ENCODE measurements at regions not wholly inside any gene's neighbourhood (a gene's known extent, or its start where the extent isn't known, plus 50 kb on each side); places are given as distances from the start of the nearest gene placed in this dataset.
A peak's percentile ranks its signal among the peaks of the same experiment; 100 is the strongest.
"Not testable (repeated sequence)": the region's sequence is repeated elsewhere in the genome, so short reads cannot be mapped to it uniquely, and the experiment has no call there.

DNA sequence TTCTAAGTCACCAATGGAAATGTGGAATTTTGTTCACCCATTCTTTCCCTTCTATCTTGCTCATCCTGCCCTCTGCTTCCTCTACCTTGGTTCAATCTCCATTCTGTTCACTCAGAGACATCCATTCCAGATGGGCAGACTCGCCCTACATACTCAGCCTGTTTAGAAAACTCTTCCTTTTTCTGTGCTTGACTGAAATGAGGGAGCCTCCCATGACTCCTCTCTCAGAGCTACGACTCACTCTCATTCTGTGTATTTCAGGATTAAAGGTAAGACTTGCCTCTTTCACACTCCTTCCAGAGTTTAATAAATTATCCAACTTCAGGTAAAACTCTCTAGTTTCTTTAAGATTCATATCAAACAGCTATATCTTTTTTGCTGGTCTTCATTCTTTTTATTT, 182.8 kb downstream of the HS3ST3A1 start:
- Histone ChIP-seq H3K27me3 (replicated peaks in 1 of 7) (no peaks in the 10 kb centered on the region), H3K27ac (no peak overlapping the region), H3K36me3 (no peaks in the 10 kb centered on the region), H3K4me1 (peaks cover 0 to 17% (median 10%) of the 10 kb centered on the region in 6 donors), H3K4me3 (no peak overlapping the region), H3K9me3 (no peaks in the 10 kb centered on the region)
- TF ChIP-seq, protein P1, sequence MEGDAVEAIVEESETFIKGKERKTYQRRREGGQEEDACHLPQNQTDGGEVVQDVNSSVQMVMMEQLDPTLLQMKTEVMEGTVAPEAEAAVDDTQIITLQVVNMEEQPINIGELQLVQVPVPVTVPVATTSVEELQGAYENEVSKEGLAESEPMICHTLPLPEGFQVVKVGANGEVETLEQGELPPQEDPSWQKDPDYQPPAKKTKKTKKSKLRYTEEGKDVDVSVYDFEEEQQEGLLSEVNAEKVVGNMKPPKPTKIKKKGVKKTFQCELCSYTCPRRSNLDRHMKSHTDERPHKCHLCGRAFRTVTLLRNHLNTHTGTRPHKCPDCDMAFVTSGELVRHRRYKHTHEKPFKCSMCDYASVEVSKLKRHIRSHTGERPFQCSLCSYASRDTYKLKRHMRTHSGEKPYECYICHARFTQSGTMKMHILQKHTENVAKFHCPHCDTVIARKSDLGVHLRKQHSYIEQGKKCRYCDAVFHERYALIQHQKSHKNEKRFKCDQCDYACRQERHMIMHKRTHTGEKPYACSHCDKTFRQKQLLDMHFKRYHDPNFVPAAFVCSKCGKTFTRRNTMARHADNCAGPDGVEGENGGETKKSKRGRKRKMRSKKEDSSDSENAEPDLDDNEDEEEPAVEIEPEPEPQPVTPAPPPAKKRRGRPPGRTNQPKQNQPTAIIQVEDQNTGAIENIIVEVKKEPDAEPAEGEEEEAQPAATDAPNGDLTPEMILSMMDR (IDR thresholded peaks at IDR 0.05 in 8 of 11, conservative IDR thresholded peaks at IDR 0.05 in 3 of 11): no peak
- no peak for TF ChIP-seq POLR2AphosphoS5 (IDR thresholded peaks at IDR 0.05)
- no peak for TF ChIP-seq POLR2A (IDR thresholded peaks at IDR 0.05)
- no peak for DNase-seq
- WGBS, 5 donors: 77 to 89% (median 81%) methylated on average over 2 of the region's 2 CpGs
- intact Hi-C loops (cut with DNase I; ENCODE audit: low total_unique reads): no loop called here

DNA sequence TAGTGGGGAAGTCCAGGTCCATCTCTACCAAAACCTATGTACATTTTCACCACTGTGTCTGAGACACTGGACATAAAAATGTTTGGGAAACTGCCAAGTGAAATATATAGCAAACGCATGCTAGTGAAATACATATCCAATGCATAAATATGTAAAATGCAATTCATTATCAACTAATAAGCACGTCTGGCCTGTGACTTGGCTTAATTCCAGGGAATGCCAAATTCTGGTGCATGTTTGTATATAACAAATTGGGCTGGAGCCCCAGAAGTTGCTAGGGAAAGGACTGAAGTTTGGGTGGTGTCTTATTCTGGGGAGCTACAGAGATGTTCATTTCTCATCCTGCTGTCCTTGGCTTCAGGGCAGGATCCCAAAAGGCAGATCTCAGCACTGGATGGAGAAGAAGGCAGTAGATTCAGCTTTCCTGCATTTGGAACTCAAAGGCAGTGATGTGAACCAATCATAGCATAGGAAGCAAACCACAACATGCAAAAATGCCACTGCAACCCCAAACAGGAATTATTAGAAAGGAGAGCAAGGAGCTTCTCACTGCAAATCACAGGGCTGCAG, 184.3 kb downstream of the HS3ST3A1 start:
- 73 to 83% (median 77%) methylated on average over 2 of the region's 2 CpGs for WGBS, 5 donors
- Histone ChIP-seq H3K9me3 (no peaks in the 10 kb centered on the region), H3K27ac (no peak overlapping the region), H3K27me3 (replicated peaks in 1 of 7) (no peaks in the 10 kb centered on the region), H3K36me3 (no peaks in the 10 kb centered on the region), H3K4me3 (no peak overlapping the region), H3K4me1 (peaks cover 0 to 17% (median 10%) of the 10 kb centered on the region in 6 donors)
- no peak for DNase-seq
- TF ChIP-seq, protein P1 (IDR thresholded peaks at IDR 0.05 in 8 of 11, conservative IDR thresholded peaks at IDR 0.05 in 3 of 11): no peak
- TF ChIP-seq POLR2AphosphoS5 (IDR thresholded peaks at IDR 0.05) (no peak), POLR2A (IDR thresholded peaks at IDR 0.05) (no peak)
- intact Hi-C loops (cut with DNase I; ENCODE audit: low total_unique reads): no loop called here

DNA sequence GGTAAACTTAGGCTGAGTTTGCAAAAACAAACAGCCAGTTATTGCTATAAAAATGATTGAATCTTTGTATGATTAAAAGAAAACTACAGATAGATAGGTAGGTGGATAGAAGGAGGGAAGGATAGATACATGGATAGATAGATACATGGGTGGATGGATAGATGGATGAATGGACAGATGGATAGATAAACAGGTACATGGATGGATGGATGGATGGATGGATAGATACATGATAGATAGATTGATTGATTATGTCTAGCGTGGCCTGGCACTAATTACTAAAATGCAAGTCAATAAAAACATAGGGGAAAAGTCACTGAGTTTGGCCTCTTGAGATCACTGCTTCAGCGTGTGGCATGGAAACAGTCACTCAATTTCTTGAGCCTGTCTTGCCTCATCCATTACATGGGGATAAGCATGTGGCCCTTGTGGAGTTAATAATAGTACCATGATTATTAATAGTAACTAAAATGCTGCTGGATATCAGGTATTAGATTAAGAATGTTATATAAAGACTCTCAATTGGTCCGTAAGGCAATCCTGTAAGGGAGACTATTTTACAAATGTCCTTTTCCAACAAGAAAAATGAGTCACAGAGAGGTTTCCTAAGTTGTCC, 184.9 kb downstream of the HS3ST3A1 start:
- Histone ChIP-seq H3K27me3 (replicated peaks in 1 of 7) (no peaks in the 10 kb centered on the region), H3K9me3 (no peaks in the 10 kb centered on the region), H3K4me3 (no peak overlapping the region), H3K36me3 (no peaks in the 10 kb centered on the region), H3K27ac (peak overlapping the region in 1 of 8 donors; percentile 35), H3K4me1 (peaks cover 0 to 17% (median 10%) of the 10 kb centered on the region in 6 donors)
- 56 to 90% (median 65%) methylated on average over 3 of the region's 3 CpGs for WGBS, 5 donors
- DNase-seq: no peak
- TF ChIP-seq POLR2A (IDR thresholded peaks at IDR 0.05) (no peak), POLR2AphosphoS5 (IDR thresholded peaks at IDR 0.05) (no peak)
- TF ChIP-seq, protein P1 (IDR thresholded peaks at IDR 0.05 in 8 of 11, conservative IDR thresholded peaks at IDR 0.05 in 3 of 11): no peak
- intact Hi-C loops (cut with DNase I; ENCODE audit: low total_unique reads): no loop called here

DNA sequence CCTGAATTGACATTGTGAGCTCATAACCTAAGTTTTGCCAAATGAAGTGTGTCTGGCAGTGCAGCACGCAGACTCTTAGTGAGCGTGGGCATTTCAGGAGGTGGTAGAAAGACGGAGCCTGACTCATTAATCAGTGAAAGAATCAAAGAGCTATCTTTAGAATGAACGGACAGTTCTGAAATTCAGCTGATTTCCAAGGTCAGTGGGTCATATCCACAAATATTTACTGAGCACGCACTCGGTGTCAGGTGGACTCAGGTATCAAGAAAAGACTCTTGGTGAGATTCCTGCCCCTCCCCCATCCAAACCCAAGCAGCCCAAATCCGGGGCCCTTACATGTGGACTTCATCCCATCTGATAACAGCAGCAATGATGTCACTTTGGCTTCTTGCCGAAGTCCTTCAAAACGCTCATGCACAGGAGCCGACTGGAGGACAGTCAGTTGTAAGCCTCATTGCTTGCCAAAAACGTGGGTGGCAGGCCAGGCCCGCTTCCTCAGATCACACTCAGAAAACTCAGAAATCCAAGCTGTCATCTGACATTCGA, 185.8 kb downstream of the HS3ST3A1 start:
- Histone ChIP-seq H3K4me1 (peaks cover 0 to 19% (median 11%) of the 10 kb centered on the region in 6 donors), H3K4me3 (no peak overlapping the region), H3K27me3 (replicated peaks in 1 of 7) (no peaks in the 10 kb centered on the region), H3K36me3 (no peaks in the 10 kb centered on the region), H3K27ac (peak overlapping the region in 2 of 8 donors; percentile 35 to 41), H3K9me3 (no peaks in the 10 kb centered on the region)
- 24 to 42% (median 28%) methylated on average over 12 to 13 of the region's 13 CpGs for WGBS, 5 donors
- no peak for DNase-seq
- intact Hi-C loops (cut with DNase I; ENCODE audit: low total_unique reads): no loop called here
- TF ChIP-seq, protein P1 (IDR thresholded peaks at IDR 0.05 in 8 of 11, conservative IDR thresholded peaks at IDR 0.05 in 3 of 11): no peak
- no peak for TF ChIP-seq POLR2A (IDR thresholded peaks at IDR 0.05)
- TF ChIP-seq POLR2AphosphoS5 (IDR thresholded peaks at IDR 0.05): peak in 1 of 3 donors; percentile 53

DNA sequence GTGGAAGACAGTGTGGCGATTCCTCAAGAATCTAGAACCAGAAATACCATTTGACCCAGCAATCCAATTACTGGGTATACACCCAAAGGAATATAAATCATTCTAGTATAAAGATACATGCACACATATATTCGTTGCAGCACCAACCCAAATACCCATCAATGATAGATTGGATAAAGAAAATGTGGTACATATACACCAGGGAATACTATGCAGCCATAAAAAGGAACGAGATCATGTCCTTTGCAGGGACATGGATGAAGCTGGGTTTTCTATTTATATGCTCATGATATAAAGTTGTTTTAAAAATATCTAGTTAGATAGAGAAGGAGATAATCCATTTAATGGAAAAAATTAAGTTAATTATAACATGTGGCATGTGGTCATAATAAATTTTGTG, 186.5 kb downstream of the HS3ST3A1 start:
- DNase-seq; H3K9me3 ChIP-seq; H3K36me3 ChIP-seq; H3K27me3 ChIP-seq (replicated peaks in 1 of 7); H3K27ac ChIP-seq; intact Hi-C loops (cut with DNase I; ENCODE audit: low total_unique reads); H3K4me3 ChIP-seq: not testable (repeated sequence)
- H3K4me1 ChIP-seq: peaks cover 0 to 23% (median 16%) of the 10 kb centered on the region in 6 donors
- 61 to 83% (median 65%) methylated on average over 3 of the region's 3 CpGs for WGBS, 5 donors

Measured in spleen (tissue), 11 donors.